ENCODE measurements at regions not wholly inside any gene's neighbourhood (a gene's known extent, or its start where the extent isn't known, plus 50 kb on each side); places are given as distances from the start of the nearest gene placed in this dataset.

GRCh38 chr15:39498629-39499028 is 82.2 kb upstream of the THBS1 start:
- TF ChIP-seq CTCF (IDR thresholded peaks at IDR 0.05; ENCODE audit: control extremely low read depth, extremely low read depth): no peak
- Histone ChIP-seq H3K36me3 (ENCODE audit: control insufficient read depth in 4 of 4, insufficient read depth in 4 of 4, low read length in 4 of 4) (no peaks in the 10 kb centered on the region), H3K9ac (ENCODE audit: insufficient read depth in 1 of 2, low read length in 2 of 2) (no peak overlapping the region), H3K9me3 (ENCODE audit: control insufficient read depth in 4 of 4, insufficient read depth in 3 of 4, low read length in 3 of 4) (no peaks in the 10 kb centered on the region), H3K4me3 (no peak overlapping the region), H3K27me3 (ENCODE audit: control insufficient read depth in 3 of 3, insufficient read depth in 3 of 3, low read length in 2 of 3) (no peaks in the 10 kb centered on the region), H3K4me1 (ENCODE audit: control insufficient read depth in 5 of 5, insufficient read depth in 5 of 5, low read length in 5 of 5) (peaks cover 0 to 25% (median 11%) of the 10 kb centered on the region in 5 donors), H3K27ac (ENCODE audit: low read depth in 1 of 2, low read length in 1 of 2) (no peak overlapping the region)
- WGBS, 2 donors: 81% methylated on average over 4 of the region's 4 CpGs
- ATAC-seq (ENCODE audit: insufficient read depth, low FRiP score): no peak
- DNase-seq: peak in 2 of 3 donors; percentile 69 to 81

GRCh38 chr15:39499042-39499441 is 81.8 kb upstream of the THBS1 start:
- Histone ChIP-seq H3K9me3 (ENCODE audit: control insufficient read depth in 4 of 4, insufficient read depth in 3 of 4, low read length in 3 of 4) (no peaks in the 10 kb centered on the region), H3K4me3 (no peak overlapping the region), H3K27me3 (ENCODE audit: control insufficient read depth in 3 of 3, insufficient read depth in 3 of 3, low read length in 2 of 3) (no peaks in the 10 kb centered on the region), H3K9ac (ENCODE audit: insufficient read depth in 1 of 2, low read length in 2 of 2) (no peak overlapping the region), H3K36me3 (ENCODE audit: control insufficient read depth in 4 of 4, insufficient read depth in 4 of 4, low read length in 4 of 4) (no peaks in the 10 kb centered on the region), H3K4me1 (ENCODE audit: control insufficient read depth in 5 of 5, insufficient read depth in 5 of 5, low read length in 5 of 5) (peaks cover 0 to 23% (median 11%) of the 10 kb centered on the region in 5 donors), H3K27ac (ENCODE audit: low read depth in 1 of 2, low read length in 1 of 2) (no peak overlapping the region)
- no peak for ATAC-seq (ENCODE audit: insufficient read depth, low FRiP score)
- 84 to 91% methylated on average over 1 of the region's 1 CpG for WGBS, 2 donors
- TF ChIP-seq CTCF (IDR thresholded peaks at IDR 0.05; ENCODE audit: control extremely low read depth, extremely low read depth): no peak
- no peak for DNase-seq

GRCh38 chr15:39499681-39500080 is 81.2 kb upstream of the THBS1 start:
- Histone ChIP-seq H3K27me3 (ENCODE audit: control insufficient read depth in 3 of 3, insufficient read depth in 3 of 3, low read length in 2 of 3) (no peaks in the 10 kb centered on the region), H3K4me3 (no peak overlapping the region), H3K9ac (ENCODE audit: insufficient read depth in 1 of 2, low read length in 2 of 2) (no peak overlapping the region), H3K9me3 (ENCODE audit: control insufficient read depth in 4 of 4, insufficient read depth in 3 of 4, low read length in 3 of 4) (no peaks in the 10 kb centered on the region), H3K27ac (ENCODE audit: low read depth in 1 of 2, low read length in 1 of 2) (no peak overlapping the region), H3K4me1 (ENCODE audit: control insufficient read depth in 5 of 5, insufficient read depth in 5 of 5, low read length in 5 of 5) (peaks cover 0 to 23% (median 11%) of the 10 kb centered on the region in 5 donors), H3K36me3 (ENCODE audit: control insufficient read depth in 4 of 4, insufficient read depth in 4 of 4, low read length in 4 of 4) (no peaks in the 10 kb centered on the region)
- 84 to 86% methylated on average over 4 of the region's 4 CpGs for WGBS, 2 donors
- no peak for TF ChIP-seq CTCF (IDR thresholded peaks at IDR 0.05; ENCODE audit: control extremely low read depth, extremely low read depth)
- DNase-seq (no peak), ATAC-seq (ENCODE audit: insufficient read depth, low FRiP score) (no peak)

GRCh38 chr15:39501366-39502081 is 79.4 kb upstream of the THBS1 start:
- ATAC-seq (ENCODE audit: insufficient read depth, low FRiP score) (no peak), DNase-seq (no peak)
- Histone ChIP-seq H3K27ac (ENCODE audit: low read depth in 1 of 2, low read length in 1 of 2) (no peak overlapping the region), H3K9ac (ENCODE audit: insufficient read depth in 1 of 2, low read length in 2 of 2) (no peak overlapping the region), H3K27me3 (ENCODE audit: control insufficient read depth in 3 of 3, insufficient read depth in 3 of 3, low read length in 2 of 3) (no peaks in the 10 kb centered on the region), H3K4me3 (no peak overlapping the region), H3K36me3 (ENCODE audit: control insufficient read depth in 4 of 4, insufficient read depth in 4 of 4, low read length in 4 of 4) (no peaks in the 10 kb centered on the region), H3K9me3 (ENCODE audit: control insufficient read depth in 4 of 4, insufficient read depth in 3 of 4, low read length in 3 of 4) (no peaks in the 10 kb centered on the region), H3K4me1 (ENCODE audit: control insufficient read depth in 5 of 5, insufficient read depth in 5 of 5, low read length in 5 of 5) (peaks cover 0 to 13% (median 3%) of the 10 kb centered on the region in 5 donors)
- WGBS, 2 donors: 88 to 91% methylated on average over 6 of the region's 6 CpGs
- no peak for TF ChIP-seq CTCF (IDR thresholded peaks at IDR 0.05; ENCODE audit: control extremely low read depth, extremely low read depth)
